A549 (cell line): ENCODE measurements at regions not wholly inside any gene's neighbourhood (a gene's known extent, or its start where the extent isn't known, plus 50 kb on each side); places are given as distances from the start of the nearest gene placed in this dataset.

Source experiments
- CHD2 ChIP-seq: fragments of 150-350 bp; IDR thresholded peaks from 2 replicates; pipeline ENCODE4 v1.6.1; 2014; ENCODE audit warnings: low read length; ENCODE audit not compliant: partially characterized antibody
- CHD4 ChIP-seq: fragments of 200-600 bp; sonication (generic); IDR thresholded peaks from 2 replicates; pipeline ENCODE4 v1.6.1; 2016; ENCODE audit warnings: antibody characterized with exemption, mild to moderate bottlenecking, borderline replicate concordance
- CTCF ChIP-seq: fragments of >200 bp; sonication (Bioruptor Twin); formaldehyde crosslinking; IDR thresholded peaks from 3 replicates; pipeline ENCODE4 v1.5.1; 2016
- EP300 ChIP-seq, 2 experiments: fragments of >200 bp; sonication (Bioruptor Twin); formaldehyde crosslinking; IDR thresholded peaks; 2 replicates in 1 of 2; 3 replicates in 1 of 2; pipeline ENCODE4 v1.6.1; 2016 to 2017
- FOXS1 ChIP-seq: fragments of 250-450 bp; sonication (Bioruptor Pico); IDR thresholded peaks from 2 replicates; pipeline ENCODE4 v1.5.0; 2020; ENCODE audit warnings: mild to moderate bottlenecking, moderate library complexity
- HEYL ChIP-seq: fragments of 250-450 bp; sonication (Bioruptor Pico); IDR thresholded peaks from 2 replicates; pipeline ENCODE4 v1.8.0; 2021; ENCODE audit warnings: mild to moderate bottlenecking, moderate library complexity
- JUNB ChIP-seq: fragments of >200 bp; sonication (Bioruptor Twin); formaldehyde crosslinking; IDR thresholded peaks from 2 replicates; pipeline ENCODE4 v1.6.1; 2016
- MAFK ChIP-seq: fragments of 450-650 bp; IDR thresholded peaks from 2 replicates; pipeline ENCODE4 v1.6.1; 2014; ENCODE audit not compliant: partially characterized antibody
- NR3C1 ChIP-seq: fragments of >200 bp; sonication (Bioruptor Twin); formaldehyde crosslinking; IDR thresholded peaks from 3 replicates; pipeline ENCODE4 v1.6.1; 2017
- PBX3 ChIP-seq: IDR thresholded peaks from 2 replicates; pipeline ENCODE4 v1.6.1; 2012
- POLR2A ChIP-seq: IDR thresholded peaks from 2 replicates; pipeline ENCODE4 v1.6.1; 2012; ENCODE audit warnings: mild to moderate bottlenecking, low read length

GRCh38 chr5:157965989-157966388 lies 107.0 kb upstream of the CLINT1 start:
- no peak for TF ChIP-seq CTCF
- TF ChIP-seq POLR2A = no peak
- no peak for TF ChIP-seq CHD4
- no peak for TF ChIP-seq CHD2
- TF ChIP-seq FOXS1 (CRISPR knock-in tag) = no peak
- TF ChIP-seq EP300 (IDR thresholded peaks at IDR 0.05) = no peak
- TF ChIP-seq MAFK = no peak
- TF ChIP-seq NR3C1 = no peak
- TF ChIP-seq HEYL (CRISPR knock-in tag) = no peak
- no peak for TF ChIP-seq JUNB
- no peak for TF ChIP-seq PBX3
